ENCODE measurements at regions not wholly inside any gene's neighbourhood (a gene's known extent, or its start where the extent isn't known, plus 50 kb on each side); places are given as distances from the start of the nearest gene placed in this dataset.

- TF ChIP-seq EZH2phosphoT487 (IDR thresholded peaks at IDR 0.05; ENCODE audit: low read length) (no peak), CTCF (IDR thresholded peaks at IDR 0.05; ENCODE audit: low read length) (peak; percentile 90), EZH2 (optimal IDR thresholded peaks at IDR 0.05; ENCODE audit: low read depth, low read length) (no peak)
Observed at GRCh38 chr5:2038321-2039179, 155.8 kb upstream of the IRX4 start.
